Stimulated activated CD8-positive, alpha-beta memory T cell treated with anti-CD3 and anti-CD28 coated beads, Interleukin-4, amount 100 ng/mL, for 1 hour (primary cell): ENCODE measurements at regions not wholly inside any gene's neighbourhood (a gene's known extent, or its start where the extent isn't known, plus 50 kb on each side); places are given as distances from the start of the nearest gene placed in this dataset.

Experiments
- DNase-seq, 2 donors: peaks; one replicate each; pipeline ENCODE4 v3.0.0-alpha.2; 2020; ENCODE audit warnings: low read depth in 2 of 2, low spot score in 1 of 2

- no peak for DNase-seq
These were observed 180.7 kb downstream of the TBXT start for GRCh38 chr6:165986914-165987482.

GRCh38 chr6:165986311-165986913 lies 181.2 kb downstream of the TBXT start:
- no peak for DNase-seq

GRCh38 chr6:165985806-165986299 lies 181.8 kb downstream of the TBXT start:
- DNase-seq, result no peak

- DNase-seq, result no peak
These were observed 182.3 kb downstream of the TBXT start for GRCh38 chr6:165985281-165985805.

GRCh38 chr6:165984729-165985275 lies 182.8 kb downstream of the TBXT start:
- DNase-seq, result no peak

- DNase-seq, result no peak
These were observed 184.3 kb downstream of the TBXT start for GRCh38 chr6:165983112-165984072.

GRCh38 chr6:165978476-165978875 lies 189.2 kb downstream of the TBXT start:
- no peak for DNase-seq

- no peak for DNase-seq
These were observed 191.0 kb downstream of the TBXT start for GRCh38 chr6:165976684-165977083.

- no peak for DNase-seq
These were observed 192.8 kb downstream of the TBXT start for GRCh38 chr6:165974817-165975216.

- no peak for DNase-seq
These were observed 194.2 kb downstream of the TBXT start for GRCh38 chr6:165973473-165973872.

GRCh38 chr6:165972139-165972802 lies 195.4 kb downstream of the TBXT start:
- no peak for DNase-seq

GRCh38 chr6:165971202-165971601 lies 196.4 kb downstream of the TBXT start:
- DNase-seq, result no peak

GRCh38 chr6:165970001-165970400 lies 197.7 kb downstream of the TBXT start:
- DNase-seq, result no peak

GRCh38 chr6:165969184-165969583 lies 198.5 kb downstream of the TBXT start:
- no peak for DNase-seq

- no peak for DNase-seq
These were observed 199.2 kb downstream of the TBXT start for GRCh38 chr6:165968408-165968807.

- no peak for DNase-seq
These were observed 199.7 kb downstream of the TBXT start for GRCh38 chr6:165967810-165968407.

GRCh38 chr6:165963750-165964149 lies 203.9 kb downstream of the TBXT start:
- DNase-seq, result no peak

- DNase-seq, result no peak
These were observed 205.3 kb downstream of the TBXT start for GRCh38 chr6:165962366-165962765.

- DNase-seq, result no peak
These were observed 206.4 kb downstream of the TBXT start for GRCh38 chr6:165961233-165961632.

- no peak for DNase-seq
These were observed 207.0 kb downstream of the TBXT start for GRCh38 chr6:165960695-165961094.
